Esophagus muscularis mucosa (tissue), 4 donors: ENCODE measurements at regions not wholly inside any gene's neighbourhood (a gene's known extent, or its start where the extent isn't known, plus 50 kb on each side); places are given as distances from the start of the nearest gene placed in this dataset.

Source experiments
- DNase-seq: peaks from one replicate; pipeline ENCODE4 v3.0.0-alpha.2; 2017; ENCODE audit errors: extremely low spot score
- H3K27ac ChIP-seq, 4 donors: fragments of 200-600 bp; sonication (generic); replicated peaks in 1 of 4; 1 replicate in 3 of 4; 2 replicates in 1 of 4; pipeline ENCODE4 v1.5.1; 2016 to 2019; ENCODE audit warnings: mild to moderate bottlenecking in 1 of 4
- H3K27me3 ChIP-seq, 4 donors: fragments of 200-600 bp; sonication (generic); one replicate each; pipeline versions ENCODE4 v1.5.1 to v1.6.0; 2016 to 2019
- H3K36me3 ChIP-seq, 4 donors: fragments of 200-600 bp; sonication (generic); one replicate each; pipeline ENCODE4 v1.5.1; 2016 to 2019
- H3K4me1 ChIP-seq, 4 donors: fragments of 200-600 bp; sonication (generic); one replicate each; pipeline ENCODE4 v1.5.1; 2016 to 2019
- H3K4me3 ChIP-seq, 4 donors: fragments of 200-600 bp; sonication (generic); 1 replicate in 2 of 4; 2 replicates in 2 of 4; pipeline ENCODE4 v1.5.1; 2016 to 2019; ENCODE audit warnings: mild to moderate bottlenecking in 4 of 4, moderate library complexity in 1 of 4
- H3K9me3 ChIP-seq, 4 donors: fragments of 200-600 bp; sonication (generic); 1 replicate in 3 of 4; 2 replicates in 1 of 4; pipeline ENCODE4 v1.5.1; 2016 to 2019
- CTCF ChIP-seq, 3 experiments: fragments of 200-600 bp in 2 of 3; fragments of 450-650 bp in 1 of 3; sonication (generic) in 2 of 3; IDR thresholded peaks; one replicate each; pipeline ENCODE4 v1.5.1; 2017 to 2019; ENCODE audit warnings: antibody characterized with exemption in 3 of 3, mild to moderate bottlenecking in 2 of 3, moderate library complexity in 1 of 3
- EP300 ChIP-seq: sonication (generic); formaldehyde crosslinking; IDR thresholded peaks from one replicate; pipeline ENCODE4 v1.6.1; 2017; ENCODE audit warnings: antibody characterized with exemption
- POLR2A ChIP-seq: fragments of 450-650 bp; IDR thresholded peaks from one replicate; pipeline ENCODE4 v1.6.1; 2017; ENCODE audit warnings: antibody characterized with exemption, moderate library complexity, mild to moderate bottlenecking, low read depth
- POLR2AphosphoS5 ChIP-seq, 2 donors: sonication (generic); formaldehyde crosslinking; IDR thresholded peaks; one replicate each; pipeline ENCODE4 v1.6.1; 2017; ENCODE audit warnings: antibody characterized with exemption in 2 of 2
- whole genome bisulfite sequencing: methylation state at CpG from one replicate; pipeline ENCODE4 v1.1.5; 2018; 5-methylcytosine and 5-hydroxymethylcytosine counted together
- intact Hi-C: fragments of 100-400 bp; cut with DNase I; formaldehyde crosslinking; loops from one replicate; pipeline ENCODE4 v1.15.1; 2023

GRCh38 chr16:79497606-79498350 is 102.8 kb downstream of the MAF start:
- no peak for DNase-seq
- Histone ChIP-seq H3K4me1 (no peaks in the 10 kb centered on the region), H3K27me3 (no peaks in the 10 kb centered on the region), H3K4me3 (no peak overlapping the region), H3K27ac (no peak overlapping the region), H3K9me3 (peaks cover 0 to 3% (median 0%) of the 10 kb centered on the region in 4 donors), H3K36me3 (no peaks in the 10 kb centered on the region)
- intact Hi-C loops, result no loop called here
- no peak for TF ChIP-seq CTCF (IDR thresholded peaks at IDR 0.05)
- no peak for TF ChIP-seq POLR2AphosphoS5 (IDR thresholded peaks at IDR 0.05)
- TF ChIP-seq EP300, result no peak
- no peak for TF ChIP-seq POLR2A
- WGBS, result 78% methylated on average over 6 of the region's 6 CpGs

- Histone ChIP-seq H3K4me3 (no peak overlapping the region), H3K4me1 (no peaks in the 10 kb centered on the region), H3K36me3 (no peaks in the 10 kb centered on the region), H3K9me3 (peaks cover 0 to under 1% (median 0%) of the 10 kb centered on the region in 4 donors), H3K27ac (no peak overlapping the region), H3K27me3 (no peaks in the 10 kb centered on the region)
- intact Hi-C loops, result no loop called here
- DNase-seq, result no peak
- WGBS, result 78% methylated on average over 2 of the region's 2 CpGs
- TF ChIP-seq POLR2AphosphoS5 (IDR thresholded peaks at IDR 0.05) (no peak), CTCF (IDR thresholded peaks at IDR 0.05) (no peak), EP300 (no peak), POLR2A (no peak)
Observed at GRCh38 chr16:79493911-79494310, 106.6 kb downstream of the MAF start.

GRCh38 chr16:79492036-79492435 is 108.5 kb downstream of the MAF start:
- Histone ChIP-seq H3K27me3 (no peaks in the 10 kb centered on the region), H3K9me3 (no peaks in the 10 kb centered on the region), H3K4me1 (no peaks in the 10 kb centered on the region), H3K36me3 (no peaks in the 10 kb centered on the region), H3K4me3 (no peak overlapping the region), H3K27ac (no peak overlapping the region)
- TF ChIP-seq POLR2AphosphoS5 (IDR thresholded peaks at IDR 0.05) (no peak), EP300 (no peak), POLR2A (no peak), CTCF (IDR thresholded peaks at IDR 0.05) (no peak)
- WGBS, result 80% methylated on average over 10 of the region's 10 CpGs
- intact Hi-C loops, result no loop called here
- no peak for DNase-seq

GRCh38 chr16:79485020-79485419 is 115.5 kb downstream of the MAF start:
- DNase-seq, result no peak
- Histone ChIP-seq H3K36me3 (no peaks in the 10 kb centered on the region), H3K27ac (no peak overlapping the region), H3K9me3 (no peaks in the 10 kb centered on the region), H3K27me3 (no peaks in the 10 kb centered on the region), H3K4me3 (no peak overlapping the region), H3K4me1 (no peaks in the 10 kb centered on the region)
- TF ChIP-seq EP300 (no peak), POLR2AphosphoS5 (IDR thresholded peaks at IDR 0.05) (no peak), POLR2A (no peak), CTCF (IDR thresholded peaks at IDR 0.05) (no peak)
- intact Hi-C loops, result no loop called here
- 91% methylated on average over 3 of the region's 3 CpGs for WGBS

- intact Hi-C loops, result no loop called here
Observed at GRCh38 chr16:79484237-79484636, 116.3 kb downstream of the MAF start.

More at GRCh38 chr16:79484237-79484636, 116.3 kb downstream of the MAF start:
- Histone ChIP-seq H3K4me1 (no peaks in the 10 kb centered on the region), H3K27ac (no peak overlapping the region), H3K36me3 (no peaks in the 10 kb centered on the region), H3K4me3 (no peak overlapping the region), H3K9me3 (no peaks in the 10 kb centered on the region), H3K27me3 (no peaks in the 10 kb centered on the region)
- WGBS, result 86% methylated on average over 6 of the region's 7 CpGs
- DNase-seq, result no peak
- TF ChIP-seq POLR2A, result no peak
- TF ChIP-seq POLR2AphosphoS5 (IDR thresholded peaks at IDR 0.05), result no peak
- TF ChIP-seq CTCF (IDR thresholded peaks at IDR 0.05), result no peak
- TF ChIP-seq EP300, result no peak
